CD1c-positive myeloid dendritic cell (primary cell): ENCODE measurements at regions not wholly inside any gene's neighbourhood (a gene's known extent, or its start where the extent isn't known, plus 50 kb on each side); places are given as distances from the start of the nearest gene placed in this dataset.

Source experiments
- DNase-seq: peaks from one replicate; pipeline ENCODE4 v3.0.0-alpha.2; 2016; ENCODE audit errors: extremely low spot score

GRCh38 chr12:77777274-77777673, 53.4 kb upstream of the NAV3 start:
- no peak for DNase-seq

- DNase-seq = no peak
These were observed 55.9 kb upstream of the NAV3 start for GRCh38 chr12:77774761-77775160.

GRCh38 chr12:77772676-77773298, 57.9 kb upstream of the NAV3 start:
- no peak for DNase-seq

- no peak for DNase-seq
These were observed 62.1 kb upstream of the NAV3 start for GRCh38 chr12:77768558-77768957.

- DNase-seq = no peak
These were observed 62.8 kb upstream of the NAV3 start for GRCh38 chr12:77767756-77768343.

GRCh38 chr12:77767335-77767734, 63.4 kb upstream of the NAV3 start:
- DNase-seq = no peak

GRCh38 chr12:77766224-77766623, 64.5 kb upstream of the NAV3 start:
- DNase-seq = no peak

GRCh38 chr12:77761286-77761685, 69.4 kb upstream of the NAV3 start:
- no peak for DNase-seq

GRCh38 chr12:77760271-77761025, 70.2 kb upstream of the NAV3 start:
- no peak for DNase-seq

- no peak for DNase-seq
These were observed 76.6 kb upstream of the NAV3 start for GRCh38 chr12:77754086-77754485.

GRCh38 chr12:77751939-77752338, 78.8 kb upstream of the NAV3 start:
- no peak for DNase-seq

GRCh38 chr12:77746096-77746495, 84.6 kb upstream of the NAV3 start:
- no peak for DNase-seq

GRCh38 chr12:77745624-77746023, 85.1 kb upstream of the NAV3 start:
- DNase-seq = no peak

- DNase-seq = no peak
These were observed 88.1 kb upstream of the NAV3 start for GRCh38 chr12:77742631-77743030.

GRCh38 chr12:77741974-77742517, 88.6 kb upstream of the NAV3 start:
- DNase-seq = no peak

GRCh38 chr12:77736219-77736965, 94.3 kb upstream of the NAV3 start:
- DNase-seq = no peak

- DNase-seq = no peak
These were observed 96.3 kb upstream of the NAV3 start for GRCh38 chr12:77734214-77734883.

GRCh38 chr12:77728018-77728417, 102.7 kb upstream of the NAV3 start:
- no peak for DNase-seq

- DNase-seq = no peak
These were observed 103.2 kb upstream of the NAV3 start for GRCh38 chr12:77727442-77728001.

GRCh38 chr12:77725611-77726010, 105.1 kb upstream of the NAV3 start:
- DNase-seq = no peak

- DNase-seq = no peak
These were observed 106.2 kb upstream of the NAV3 start for GRCh38 chr12:77724367-77724957.
